ENCODE measurements at regions not wholly inside any gene's neighbourhood (a gene's known extent, or its start where the extent isn't known, plus 50 kb on each side); places are given as distances from the start of the nearest gene placed in this dataset.
"Not testable (repeated sequence)": the region's sequence is repeated elsewhere in the genome, so short reads cannot be mapped to it uniquely, and the experiment has no call there.

DNA sequence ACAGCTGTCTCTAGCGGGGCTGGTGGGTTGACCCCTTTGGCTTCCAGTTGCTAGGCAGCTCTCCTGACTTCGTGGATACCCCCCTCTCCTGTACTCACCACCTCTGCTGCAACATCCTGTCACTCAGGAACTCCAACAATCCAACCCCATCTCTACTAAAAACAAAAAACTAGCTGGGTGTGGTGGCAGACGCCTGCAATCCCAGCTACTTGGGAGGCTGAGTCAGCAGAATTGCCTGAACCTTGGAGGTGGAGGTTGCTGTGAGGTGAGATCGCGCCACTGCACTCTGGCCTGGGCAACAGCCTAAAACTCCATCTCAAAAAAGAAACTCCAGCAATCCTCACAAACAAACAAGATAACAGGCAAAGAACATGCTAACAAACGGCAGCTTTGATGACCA, 162.4 kb downstream of the TRIM43 start:
- H3K9me3 Mint-ChIP-seq (ENCODE audit: insufficient read depth); H2AFZ ChIP-seq (ENCODE audit: insufficient read depth, low read depth, low read length, poor library complexity, severe bottlenecking); H3K27me3 Mint-ChIP-seq; POLR2A ChIA-PET; H3K4me1 Mint-ChIP-seq; H3K4me1 ChIP-seq (ENCODE audit: control insufficient read depth in 2 of 2, insufficient read depth in 2 of 2, low read length in 2 of 2); H3K27me3 ChIP-seq (replicated peaks in 1 of 4; ENCODE audit: control extremely low read depth in 1 of 4, control insufficient read depth in 3 of 4, insufficient read depth in 4 of 4, low read length in 3 of 4); H3K36me3 ChIP-seq (replicated peaks in 1 of 2; ENCODE audit: control extremely low read depth in 1 of 2, control insufficient read depth in 1 of 2, extremely low read depth in 1 of 2, insufficient read depth in 2 of 2, low read length in 1 of 2); H3K4me2 ChIP-seq (replicated peaks; ENCODE audit: low read depth, low read length, poor library complexity, severe bottlenecking); ATAC-seq (ENCODE audit: low read depth); DNase-seq; H3K27ac Mint-ChIP-seq; H3K4me3 Mint-ChIP-seq; H4K20me1 ChIP-seq (ENCODE audit: control insufficient read depth, insufficient read depth, low read length, poor library complexity, severe bottlenecking); H3K79me2 ChIP-seq (ENCODE audit: control insufficient read depth, insufficient read depth, low read length); H3K9ac ChIP-seq (ENCODE audit: low read length); CTCF ChIA-PET; H3K4me3 ChIP-seq (ENCODE audit: control extremely low read depth in 1 of 5, extremely low read depth in 1 of 5, insufficient read depth in 1 of 5, low read depth in 2 of 5, low read length in 4 of 5); H3K27ac ChIP-seq (ENCODE audit: low read length in 2 of 2); intact Hi-C loops (cut with micrococcal nuclease); H3K9me3 ChIP-seq (ENCODE audit: control extremely low read depth in 1 of 3, control insufficient read depth in 2 of 3, insufficient read depth in 1 of 3, low read length in 2 of 3): not testable (repeated sequence)
- WGBS (ENCODE audit: insufficient coverage): 56% methylated on average over 2 of the region's 6 CpGs

DNA sequence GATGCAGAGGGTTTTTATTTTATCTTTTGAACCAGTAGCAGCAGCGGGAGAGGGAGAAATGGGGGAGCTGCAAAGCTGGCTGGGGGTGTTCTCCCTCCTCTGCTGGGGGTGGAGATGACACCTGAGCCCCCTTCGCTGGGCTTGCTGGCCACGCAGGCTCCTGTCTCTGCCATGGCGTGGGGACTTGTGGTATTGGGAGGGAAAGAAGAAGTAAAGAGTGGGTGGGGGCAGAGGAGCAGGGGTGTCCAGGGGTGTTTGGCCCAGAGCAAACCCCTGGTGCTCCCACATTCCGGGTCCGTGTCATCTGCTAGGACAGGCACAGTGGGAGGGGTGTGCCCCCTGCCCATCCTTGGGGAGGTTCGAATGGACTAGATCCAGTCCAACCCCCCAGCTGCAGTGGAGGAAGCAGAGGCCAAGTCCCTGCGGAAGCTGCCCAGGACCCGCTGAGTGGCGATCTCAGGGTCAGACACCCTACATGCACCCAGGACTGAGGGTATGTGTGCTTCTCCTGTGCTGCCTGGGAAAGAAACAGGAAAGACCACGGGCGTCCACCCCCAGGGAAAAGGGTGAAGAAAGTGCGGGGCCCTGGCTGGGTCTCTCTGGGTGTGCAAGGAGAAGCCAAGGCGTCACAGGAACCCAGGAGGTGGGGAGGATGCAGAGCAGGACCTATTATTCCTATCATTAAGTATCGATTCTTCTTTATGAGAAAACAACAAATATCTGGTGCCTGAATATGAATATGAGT, 163.2 kb downstream of the TRIM43 start:
- H3K27me3 ChIP-seq (replicated peaks in 1 of 4; ENCODE audit: control extremely low read depth in 1 of 4, control insufficient read depth in 3 of 4, insufficient read depth in 4 of 4, low read length in 3 of 4); DNase-seq; H3K9me3 ChIP-seq (ENCODE audit: control extremely low read depth in 1 of 3, control insufficient read depth in 2 of 3, insufficient read depth in 1 of 3, low read length in 2 of 3); H3K27ac Mint-ChIP-seq; H3K4me3 ChIP-seq (ENCODE audit: control extremely low read depth in 1 of 5, extremely low read depth in 1 of 5, insufficient read depth in 1 of 5, low read depth in 2 of 5, low read length in 4 of 5); ATAC-seq (ENCODE audit: low read depth); H3K79me2 ChIP-seq (ENCODE audit: control insufficient read depth, insufficient read depth, low read length); intact Hi-C loops (cut with micrococcal nuclease); H3K27ac ChIP-seq (ENCODE audit: low read length in 2 of 2); H3K27me3 Mint-ChIP-seq; H3K4me2 ChIP-seq (replicated peaks; ENCODE audit: low read depth, low read length, poor library complexity, severe bottlenecking); H3K9ac ChIP-seq (ENCODE audit: low read length); H2AFZ ChIP-seq (ENCODE audit: insufficient read depth, low read depth, low read length, poor library complexity, severe bottlenecking); POLR2A ChIA-PET; H3K4me1 ChIP-seq (ENCODE audit: control insufficient read depth in 2 of 2, insufficient read depth in 2 of 2, low read length in 2 of 2); H4K20me1 ChIP-seq (ENCODE audit: control insufficient read depth, insufficient read depth, low read length, poor library complexity, severe bottlenecking); H3K4me1 Mint-ChIP-seq; CTCF ChIA-PET; H3K9me3 Mint-ChIP-seq (ENCODE audit: insufficient read depth); H3K4me3 Mint-ChIP-seq; H3K36me3 ChIP-seq (replicated peaks in 1 of 2; ENCODE audit: control extremely low read depth in 1 of 2, control insufficient read depth in 1 of 2, extremely low read depth in 1 of 2, insufficient read depth in 2 of 2, low read length in 1 of 2): not testable (repeated sequence)
- WGBS (ENCODE audit: insufficient coverage): 81% methylated on average over 3 of the region's 15 CpGs

DNA sequence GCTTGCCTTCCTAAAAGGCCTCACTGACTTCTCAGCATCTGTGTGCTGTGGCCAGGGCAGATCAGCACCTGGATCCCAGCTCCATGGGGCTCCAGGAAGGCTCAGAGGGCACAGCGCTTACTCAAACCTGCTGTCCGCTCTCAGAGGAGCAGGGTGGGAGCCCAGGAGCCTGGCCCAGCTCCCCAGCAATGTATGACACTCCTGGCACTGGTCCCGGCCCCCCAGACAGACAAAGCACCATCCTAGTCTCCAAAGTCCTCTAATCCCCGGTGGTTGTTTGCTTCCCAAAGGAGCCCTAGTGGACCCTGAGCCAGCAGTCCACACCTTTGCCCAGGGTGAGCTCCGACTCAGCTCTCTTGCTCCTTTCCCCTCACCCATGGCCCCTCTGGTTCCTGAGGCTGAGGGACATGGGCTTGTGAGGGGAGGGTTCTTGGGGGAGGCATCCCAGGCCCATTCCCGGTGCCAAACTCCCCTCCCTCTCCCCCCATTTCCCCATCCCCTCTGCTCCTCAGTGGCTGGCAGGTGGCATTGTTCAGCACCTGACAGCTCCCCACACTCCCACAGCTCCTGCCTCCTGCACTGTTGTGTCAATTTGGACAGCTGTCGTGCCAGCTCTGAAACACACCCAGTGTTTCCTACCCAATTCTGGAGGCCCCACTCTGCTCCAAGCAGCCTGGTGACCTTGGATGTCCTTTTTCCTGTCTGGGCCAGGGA, 164.3 kb downstream of the TRIM43 start:
- H3K36me3 ChIP-seq (replicated peaks in 1 of 2; ENCODE audit: control extremely low read depth in 1 of 2, control insufficient read depth in 1 of 2, extremely low read depth in 1 of 2, insufficient read depth in 2 of 2, low read length in 1 of 2); H3K4me1 ChIP-seq (ENCODE audit: control insufficient read depth in 2 of 2, insufficient read depth in 2 of 2, low read length in 2 of 2); POLR2A ChIA-PET; H3K4me2 ChIP-seq (replicated peaks; ENCODE audit: low read depth, low read length, poor library complexity, severe bottlenecking); H3K27ac ChIP-seq (ENCODE audit: low read length in 2 of 2); H3K27ac Mint-ChIP-seq; H3K9me3 Mint-ChIP-seq (ENCODE audit: insufficient read depth); H3K79me2 ChIP-seq (ENCODE audit: control insufficient read depth, insufficient read depth, low read length); H3K4me1 Mint-ChIP-seq; H3K4me3 Mint-ChIP-seq; H3K27me3 ChIP-seq (replicated peaks in 1 of 4; ENCODE audit: control extremely low read depth in 1 of 4, control insufficient read depth in 3 of 4, insufficient read depth in 4 of 4, low read length in 3 of 4); DNase-seq; H4K20me1 ChIP-seq (ENCODE audit: control insufficient read depth, insufficient read depth, low read length, poor library complexity, severe bottlenecking); H3K9me3 ChIP-seq (ENCODE audit: control extremely low read depth in 1 of 3, control insufficient read depth in 2 of 3, insufficient read depth in 1 of 3, low read length in 2 of 3); intact Hi-C loops (cut with micrococcal nuclease); H3K27me3 Mint-ChIP-seq; H3K9ac ChIP-seq (ENCODE audit: low read length); ATAC-seq (ENCODE audit: low read depth); CTCF ChIA-PET; H3K4me3 ChIP-seq (ENCODE audit: control extremely low read depth in 1 of 5, extremely low read depth in 1 of 5, insufficient read depth in 1 of 5, low read depth in 2 of 5, low read length in 4 of 5); H2AFZ ChIP-seq (ENCODE audit: insufficient read depth, low read depth, low read length, poor library complexity, severe bottlenecking): not testable (repeated sequence)
- 74% methylated on average over 4 of the region's 7 CpGs for WGBS (ENCODE audit: insufficient coverage)
